ENCODE measurements at regions not wholly inside any gene's neighbourhood (a gene's known extent, or its start where the extent isn't known, plus 50 kb on each side); places are given as distances from the start of the nearest gene placed in this dataset.

DNA sequence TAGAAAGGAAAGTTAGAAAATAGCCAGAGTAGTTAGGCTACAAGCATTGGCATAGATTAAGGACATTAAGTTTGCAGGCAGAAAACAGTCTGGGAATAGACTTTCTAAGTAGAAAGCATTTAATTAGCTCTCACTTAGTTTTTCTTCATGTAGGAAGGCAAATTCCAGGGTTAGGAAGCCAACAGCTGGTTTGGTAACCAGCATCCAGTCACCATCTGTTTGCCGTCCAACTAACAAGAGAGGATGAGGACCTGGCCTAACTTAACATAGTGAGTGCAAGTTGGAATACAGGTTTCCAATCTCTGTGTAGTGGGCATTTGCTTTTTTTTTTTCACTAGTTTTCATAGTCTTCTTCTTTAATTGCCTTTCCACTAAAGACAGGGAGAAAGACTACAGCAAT lies 121.7 kb upstream of the NR3C1 start:
- TF ChIP-seq, protein P1, sequence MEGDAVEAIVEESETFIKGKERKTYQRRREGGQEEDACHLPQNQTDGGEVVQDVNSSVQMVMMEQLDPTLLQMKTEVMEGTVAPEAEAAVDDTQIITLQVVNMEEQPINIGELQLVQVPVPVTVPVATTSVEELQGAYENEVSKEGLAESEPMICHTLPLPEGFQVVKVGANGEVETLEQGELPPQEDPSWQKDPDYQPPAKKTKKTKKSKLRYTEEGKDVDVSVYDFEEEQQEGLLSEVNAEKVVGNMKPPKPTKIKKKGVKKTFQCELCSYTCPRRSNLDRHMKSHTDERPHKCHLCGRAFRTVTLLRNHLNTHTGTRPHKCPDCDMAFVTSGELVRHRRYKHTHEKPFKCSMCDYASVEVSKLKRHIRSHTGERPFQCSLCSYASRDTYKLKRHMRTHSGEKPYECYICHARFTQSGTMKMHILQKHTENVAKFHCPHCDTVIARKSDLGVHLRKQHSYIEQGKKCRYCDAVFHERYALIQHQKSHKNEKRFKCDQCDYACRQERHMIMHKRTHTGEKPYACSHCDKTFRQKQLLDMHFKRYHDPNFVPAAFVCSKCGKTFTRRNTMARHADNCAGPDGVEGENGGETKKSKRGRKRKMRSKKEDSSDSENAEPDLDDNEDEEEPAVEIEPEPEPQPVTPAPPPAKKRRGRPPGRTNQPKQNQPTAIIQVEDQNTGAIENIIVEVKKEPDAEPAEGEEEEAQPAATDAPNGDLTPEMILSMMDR (IDR thresholded peaks at IDR 0.05 in 8 of 11, conservative IDR thresholded peaks at IDR 0.05 in 3 of 11), result no peak
- TF ChIP-seq POLR2A (IDR thresholded peaks at IDR 0.05) (no peak), POLR2AphosphoS5 (IDR thresholded peaks at IDR 0.05) (no peak)

Measured in spleen (tissue), 7 donors.